C4-2B (cell line): ENCODE measurements at regions not wholly inside any gene's neighbourhood (a gene's known extent, or its start where the extent isn't known, plus 50 kb on each side); places are given as distances from the start of the nearest gene placed in this dataset.

ENCODE experiments used
- ZFX ChIP-seq: fragments of 450-650 bp; IDR thresholded peaks from 2 replicates; pipeline ENCODE4 v1.6.1; 2017
- TF ChIP-seq, protein P1 (sequence below): fragments of 450-650 bp; conservative IDR thresholded peaks from 2 replicates; pipeline ENCODE4 v1.5.1; 2017; ENCODE audit warnings: mild to moderate bottlenecking

DNA sequence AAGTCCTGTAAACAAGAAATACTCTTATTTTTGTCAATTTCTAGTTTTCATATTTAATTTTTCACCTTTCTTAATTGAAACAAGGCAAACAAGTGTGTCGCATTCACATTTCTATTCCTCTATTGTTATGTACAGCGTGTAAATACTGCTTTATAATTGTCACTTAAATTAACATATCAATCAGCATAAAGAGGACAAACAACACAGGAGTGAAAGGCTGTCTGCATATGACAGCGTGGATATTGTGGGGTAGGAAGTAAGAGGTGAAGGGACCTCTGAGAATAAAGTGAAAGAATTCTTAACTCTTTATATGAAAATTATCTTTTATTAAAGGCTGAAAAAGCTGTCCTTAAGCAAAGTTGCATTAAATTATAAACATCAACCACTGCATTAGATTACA is 797.9 kb upstream of the COBL start:
- TF ChIP-seq, protein P1, sequence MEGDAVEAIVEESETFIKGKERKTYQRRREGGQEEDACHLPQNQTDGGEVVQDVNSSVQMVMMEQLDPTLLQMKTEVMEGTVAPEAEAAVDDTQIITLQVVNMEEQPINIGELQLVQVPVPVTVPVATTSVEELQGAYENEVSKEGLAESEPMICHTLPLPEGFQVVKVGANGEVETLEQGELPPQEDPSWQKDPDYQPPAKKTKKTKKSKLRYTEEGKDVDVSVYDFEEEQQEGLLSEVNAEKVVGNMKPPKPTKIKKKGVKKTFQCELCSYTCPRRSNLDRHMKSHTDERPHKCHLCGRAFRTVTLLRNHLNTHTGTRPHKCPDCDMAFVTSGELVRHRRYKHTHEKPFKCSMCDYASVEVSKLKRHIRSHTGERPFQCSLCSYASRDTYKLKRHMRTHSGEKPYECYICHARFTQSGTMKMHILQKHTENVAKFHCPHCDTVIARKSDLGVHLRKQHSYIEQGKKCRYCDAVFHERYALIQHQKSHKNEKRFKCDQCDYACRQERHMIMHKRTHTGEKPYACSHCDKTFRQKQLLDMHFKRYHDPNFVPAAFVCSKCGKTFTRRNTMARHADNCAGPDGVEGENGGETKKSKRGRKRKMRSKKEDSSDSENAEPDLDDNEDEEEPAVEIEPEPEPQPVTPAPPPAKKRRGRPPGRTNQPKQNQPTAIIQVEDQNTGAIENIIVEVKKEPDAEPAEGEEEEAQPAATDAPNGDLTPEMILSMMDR: no peak
- TF ChIP-seq ZFX: no peak
